ENCODE measurements at regions not wholly inside any gene's neighbourhood (a gene's known extent, or its start where the extent isn't known, plus 50 kb on each side); places are given as distances from the start of the nearest gene placed in this dataset.

DNA sequence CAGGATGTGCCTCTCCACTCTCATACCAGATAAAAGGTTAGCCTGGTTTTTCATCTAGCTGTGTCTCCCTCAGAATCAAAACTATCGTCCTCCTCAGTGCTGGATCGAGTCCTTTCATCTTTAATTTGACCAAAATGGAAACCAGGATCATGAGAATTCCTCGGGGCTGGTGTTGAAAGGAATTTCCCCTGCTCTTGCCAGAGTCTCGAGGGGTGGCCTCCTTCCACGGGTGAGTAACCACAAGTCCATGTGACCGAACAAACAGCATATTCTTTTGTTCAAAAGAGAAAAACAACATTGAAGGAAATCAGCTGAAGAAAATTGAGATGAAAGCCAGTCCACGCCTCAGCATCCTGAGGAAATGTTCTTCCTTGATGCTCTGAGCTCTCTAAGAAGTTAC, 165.9 kb upstream of the CDYL start:
- Histone ChIP-seq H3K4me3 (ENCODE audit: low read depth, low read length) (no peak overlapping the region), H3K4me1 (ENCODE audit: control insufficient read depth, insufficient read depth, low read length) (no peaks in the 10 kb centered on the region), H3K9me3 (ENCODE audit: control insufficient read depth, insufficient read depth, low read length) (no peaks in the 10 kb centered on the region), H3K27me3 (ENCODE audit: control insufficient read depth, insufficient read depth, low read length) (no peaks in the 10 kb centered on the region), H3K36me3 (ENCODE audit: control insufficient read depth, insufficient read depth, low read length) (no peaks in the 10 kb centered on the region), H3K9ac (ENCODE audit: low read depth, low read length) (no peak overlapping the region)

DNA sequence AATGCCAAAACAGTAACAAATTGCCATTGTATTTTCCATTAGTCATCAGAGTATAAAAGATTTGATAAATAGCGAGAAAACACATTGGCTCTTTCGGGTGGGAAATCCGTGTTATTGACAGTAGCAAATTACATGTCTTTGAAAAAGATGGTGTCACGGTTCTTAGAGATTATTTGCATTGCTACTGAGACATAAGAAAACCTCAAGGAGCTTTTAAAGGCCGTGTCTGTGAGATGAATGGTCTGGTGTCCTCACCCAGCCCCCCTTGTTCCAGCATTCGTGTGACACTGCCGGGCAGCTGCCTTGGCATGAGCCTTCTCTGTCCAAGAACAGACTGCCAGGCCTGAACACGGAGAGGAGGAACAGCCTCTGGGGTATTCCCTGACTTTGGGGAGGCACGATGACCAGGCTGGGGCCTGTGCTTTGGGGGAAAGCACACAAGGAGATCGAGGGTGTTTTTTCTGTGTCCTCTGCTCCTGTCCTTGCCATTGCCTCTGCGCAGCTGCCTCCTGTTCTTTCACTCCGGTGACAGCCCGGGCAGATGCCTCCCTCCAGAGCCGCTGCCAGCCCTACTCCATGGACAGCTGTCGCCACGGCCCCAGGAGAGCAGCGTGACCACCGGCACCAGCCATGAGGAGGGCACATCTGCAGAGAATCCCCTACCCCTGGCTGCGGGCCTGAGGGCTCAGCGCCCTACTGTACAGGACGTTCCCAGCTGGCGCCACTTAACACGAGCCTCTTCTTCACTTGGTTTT, 167.7 kb upstream of the CDYL start:
- Histone ChIP-seq H3K4me3 (ENCODE audit: low read depth, low read length) (no peak overlapping the region), H3K9ac (ENCODE audit: low read depth, low read length) (no peak overlapping the region), H3K36me3 (ENCODE audit: control insufficient read depth, insufficient read depth, low read length) (no peaks in the 10 kb centered on the region), H3K27me3 (ENCODE audit: control insufficient read depth, insufficient read depth, low read length) (no peaks in the 10 kb centered on the region), H3K4me1 (ENCODE audit: control insufficient read depth, insufficient read depth, low read length) (no peaks in the 10 kb centered on the region), H3K9me3 (ENCODE audit: control insufficient read depth, insufficient read depth, low read length) (no peaks in the 10 kb centered on the region)

DNA sequence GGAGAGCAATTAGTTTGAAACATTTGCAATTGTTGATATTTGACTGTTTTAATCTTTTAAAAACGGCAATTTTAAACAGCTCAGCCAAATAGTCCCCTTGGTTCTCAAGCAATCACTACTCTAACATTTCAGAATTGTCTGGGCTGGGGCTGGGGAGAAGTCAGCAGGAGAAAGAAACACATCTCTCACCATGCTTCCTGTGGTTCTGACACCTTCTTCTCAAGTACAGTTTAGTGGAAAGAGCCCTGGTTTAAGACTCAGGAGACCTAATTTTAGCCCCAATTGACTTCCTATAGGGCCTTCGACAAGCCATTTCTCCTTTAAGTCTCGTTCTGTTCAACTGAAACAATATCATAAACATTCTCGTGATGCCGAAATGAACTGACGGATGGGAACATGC, 168.4 kb upstream of the CDYL start:
- no peaks in the 10 kb centered on the region for H3K27me3 ChIP-seq (ENCODE audit: control insufficient read depth, insufficient read depth, low read length)
- H3K4me3 ChIP-seq (ENCODE audit: low read depth, low read length): no peak overlapping the region

DNA sequence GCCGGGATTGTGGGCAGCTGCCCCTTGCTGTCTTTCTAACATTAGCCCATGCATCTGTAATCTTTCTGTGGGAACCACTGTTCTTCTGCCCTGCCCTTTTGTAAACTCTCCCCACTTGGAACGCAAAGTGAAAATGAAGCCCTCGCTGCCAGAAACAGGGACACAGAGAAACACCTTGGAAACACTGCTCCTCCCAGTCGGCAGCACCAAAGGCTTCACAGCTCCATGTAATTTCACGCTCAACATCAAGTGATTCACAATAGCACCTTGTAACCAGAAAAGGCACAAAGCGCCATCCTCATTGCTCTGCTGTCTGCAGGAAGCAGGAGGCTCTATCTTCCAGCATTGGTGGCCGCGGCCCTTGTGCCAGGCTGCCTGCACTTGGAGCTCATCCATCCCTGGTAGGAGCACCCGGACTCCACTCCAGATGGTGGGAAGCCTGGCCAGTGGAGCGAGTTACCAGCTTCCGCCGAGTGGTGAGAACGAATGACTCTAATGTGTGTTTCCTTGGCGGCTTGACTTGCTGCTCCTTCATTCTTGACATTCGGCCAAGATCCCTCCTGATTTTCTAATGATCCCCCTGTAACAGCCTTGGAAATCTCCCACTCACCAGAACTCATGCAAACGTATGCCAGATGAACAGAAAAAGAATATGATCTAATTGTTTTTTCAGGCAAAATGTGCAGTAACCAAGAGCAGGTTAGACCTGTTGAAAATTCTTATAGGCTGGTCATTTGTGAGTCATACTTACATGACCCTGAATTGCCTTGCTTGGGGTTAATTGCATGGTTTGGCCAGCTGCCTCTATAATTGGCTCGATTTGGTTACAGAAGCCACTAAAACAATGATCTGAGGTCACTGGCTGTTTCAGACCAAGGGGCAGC, 169.1 kb upstream of the CDYL start:
- H3K9me3 ChIP-seq (ENCODE audit: control insufficient read depth, insufficient read depth, low read length): no peaks in the 10 kb centered on the region
- H3K27me3 ChIP-seq (ENCODE audit: control insufficient read depth, insufficient read depth, low read length): no peaks in the 10 kb centered on the region
- H3K4me1 ChIP-seq (ENCODE audit: control insufficient read depth, insufficient read depth, low read length): no peaks in the 10 kb centered on the region
- H3K36me3 ChIP-seq (ENCODE audit: control insufficient read depth, insufficient read depth, low read length): no peaks in the 10 kb centered on the region
- H3K4me3 ChIP-seq (ENCODE audit: low read depth, low read length): no peak overlapping the region
- no peak overlapping the region for H3K9ac ChIP-seq (ENCODE audit: low read depth, low read length)

More for the DNA sequence above, 168.4 kb upstream of the CDYL start:
- Histone ChIP-seq H3K9ac (ENCODE audit: low read depth, low read length) (no peak overlapping the region), H3K36me3 (ENCODE audit: control insufficient read depth, insufficient read depth, low read length) (no peaks in the 10 kb centered on the region), H3K9me3 (ENCODE audit: control insufficient read depth, insufficient read depth, low read length) (no peaks in the 10 kb centered on the region), H3K4me1 (ENCODE audit: control insufficient read depth, insufficient read depth, low read length) (no peaks in the 10 kb centered on the region)

DNA sequence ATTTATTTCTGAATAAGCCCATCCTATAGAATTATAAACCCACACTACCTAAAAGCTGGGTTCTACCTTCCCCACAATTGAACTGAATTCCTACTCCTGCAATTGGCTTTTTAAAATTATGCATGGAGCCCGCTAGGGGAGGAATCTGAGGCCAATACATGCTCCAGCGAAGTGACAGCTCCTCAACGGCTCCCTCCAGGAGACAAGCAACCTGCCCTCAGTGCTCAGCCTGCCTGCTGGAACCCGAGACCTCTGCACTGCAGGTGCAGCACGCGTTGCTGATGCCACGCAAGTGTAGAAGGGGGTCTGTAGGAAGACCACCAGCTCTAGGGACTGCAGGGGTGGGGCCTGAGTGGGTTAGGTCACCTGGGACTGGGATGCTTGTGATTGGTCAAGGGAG, 170.2 kb upstream of the CDYL start:
- Histone ChIP-seq H3K9ac (ENCODE audit: low read depth, low read length) (no peak overlapping the region), H3K4me3 (ENCODE audit: low read depth, low read length) (no peak overlapping the region), H3K36me3 (ENCODE audit: control insufficient read depth, insufficient read depth, low read length) (no peaks in the 10 kb centered on the region), H3K9me3 (ENCODE audit: control insufficient read depth, insufficient read depth, low read length) (no peaks in the 10 kb centered on the region), H3K4me1 (ENCODE audit: control insufficient read depth, insufficient read depth, low read length) (no peaks in the 10 kb centered on the region), H3K27me3 (ENCODE audit: control insufficient read depth, insufficient read depth, low read length) (no peaks in the 10 kb centered on the region)

DNA sequence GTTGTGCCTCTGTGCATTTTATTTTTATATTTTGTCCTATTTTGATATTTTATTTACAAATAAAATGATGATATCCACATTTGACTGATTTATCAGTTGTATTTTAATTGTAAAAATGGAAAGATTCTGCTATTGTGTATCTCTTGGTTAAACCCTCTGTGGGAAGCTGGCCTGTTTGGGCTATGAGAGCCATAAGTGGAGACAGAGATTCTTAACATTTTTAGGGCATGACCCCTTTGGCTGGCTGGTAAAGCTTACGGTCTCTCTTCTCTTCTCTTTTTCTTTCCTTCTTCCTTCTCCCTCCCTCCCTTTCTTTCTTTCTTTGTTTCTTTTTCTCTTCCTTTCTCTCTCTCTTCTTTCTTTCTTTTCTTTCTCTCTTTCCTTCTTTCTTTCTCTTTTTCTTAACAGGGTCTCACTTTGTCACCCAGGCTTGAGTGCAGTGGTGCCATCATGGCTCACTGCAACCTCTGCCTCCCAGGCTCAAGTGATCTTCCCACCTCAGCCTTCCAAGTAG, 172.3 kb upstream of the CDYL start:
- H3K4me1 ChIP-seq (ENCODE audit: control insufficient read depth, insufficient read depth, low read length): no peaks in the 10 kb centered on the region
- no peak overlapping the region for H3K9ac ChIP-seq (ENCODE audit: low read depth, low read length)
- no peaks in the 10 kb centered on the region for H3K27me3 ChIP-seq (ENCODE audit: control insufficient read depth, insufficient read depth, low read length)
- no peaks in the 10 kb centered on the region for H3K9me3 ChIP-seq (ENCODE audit: control insufficient read depth, insufficient read depth, low read length)
- no peak overlapping the region for H3K4me3 ChIP-seq (ENCODE audit: low read depth, low read length)
- no peaks in the 10 kb centered on the region for H3K36me3 ChIP-seq (ENCODE audit: control insufficient read depth, insufficient read depth, low read length)

DNA sequence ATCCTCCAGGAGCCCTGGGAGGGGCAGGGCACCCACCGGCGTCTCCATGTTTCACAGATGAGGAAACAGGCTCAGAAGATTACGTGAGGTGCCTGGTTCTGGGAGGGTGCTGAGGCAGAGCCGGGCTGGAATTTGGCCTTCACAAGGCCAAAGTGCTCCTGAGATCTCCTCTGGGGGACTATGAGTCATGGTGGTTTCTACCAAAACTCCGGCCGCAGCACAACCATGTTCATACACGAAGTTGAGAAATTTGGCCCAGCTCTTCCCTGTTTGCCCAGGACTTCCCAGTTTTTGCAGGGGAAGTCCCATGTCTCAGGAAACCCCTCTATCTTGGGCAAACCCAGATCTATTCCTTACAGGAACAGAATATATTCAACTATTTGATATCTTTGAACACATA, 172.9 kb upstream of the CDYL start:
- H3K9me3 ChIP-seq (ENCODE audit: control insufficient read depth, insufficient read depth, low read length): no peaks in the 10 kb centered on the region
- no peaks in the 10 kb centered on the region for H3K36me3 ChIP-seq (ENCODE audit: control insufficient read depth, insufficient read depth, low read length)
- no peak overlapping the region for H3K4me3 ChIP-seq (ENCODE audit: low read depth, low read length)
- no peaks in the 10 kb centered on the region for H3K4me1 ChIP-seq (ENCODE audit: control insufficient read depth, insufficient read depth, low read length)
- no peaks in the 10 kb centered on the region for H3K27me3 ChIP-seq (ENCODE audit: control insufficient read depth, insufficient read depth, low read length)
- no peak overlapping the region for H3K9ac ChIP-seq (ENCODE audit: low read depth, low read length)

DNA sequence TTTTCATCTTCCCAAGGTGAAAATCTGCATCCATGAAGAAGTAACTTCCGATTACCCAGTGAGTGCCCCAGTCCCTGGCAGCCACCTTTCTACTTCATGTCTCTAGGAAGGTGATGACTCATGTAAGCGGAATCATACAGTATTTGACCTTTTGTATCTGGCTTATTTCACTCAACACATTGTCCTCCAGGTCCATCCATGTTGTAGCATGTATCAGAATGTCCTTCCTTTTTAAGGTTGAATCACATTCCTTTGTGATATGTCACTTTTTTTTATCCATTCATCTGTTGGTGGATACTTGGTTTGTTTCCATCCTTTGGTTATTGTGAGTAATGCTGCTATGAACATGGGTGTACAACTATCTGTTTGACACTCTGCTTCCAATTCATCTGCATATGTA, 176.3 kb upstream of the CDYL start:
- no peaks in the 10 kb centered on the region for H3K4me1 ChIP-seq (ENCODE audit: control insufficient read depth, insufficient read depth, low read length)
- H3K27me3 ChIP-seq (ENCODE audit: control insufficient read depth, insufficient read depth, low read length): no peaks in the 10 kb centered on the region
- no peak overlapping the region for H3K4me3 ChIP-seq (ENCODE audit: low read depth, low read length)
- no peak overlapping the region for H3K9ac ChIP-seq (ENCODE audit: low read depth, low read length)
- H3K36me3 ChIP-seq (ENCODE audit: control insufficient read depth, insufficient read depth, low read length): no peaks in the 10 kb centered on the region
- H3K9me3 ChIP-seq (ENCODE audit: control insufficient read depth, insufficient read depth, low read length): no peaks in the 10 kb centered on the region

DNA sequence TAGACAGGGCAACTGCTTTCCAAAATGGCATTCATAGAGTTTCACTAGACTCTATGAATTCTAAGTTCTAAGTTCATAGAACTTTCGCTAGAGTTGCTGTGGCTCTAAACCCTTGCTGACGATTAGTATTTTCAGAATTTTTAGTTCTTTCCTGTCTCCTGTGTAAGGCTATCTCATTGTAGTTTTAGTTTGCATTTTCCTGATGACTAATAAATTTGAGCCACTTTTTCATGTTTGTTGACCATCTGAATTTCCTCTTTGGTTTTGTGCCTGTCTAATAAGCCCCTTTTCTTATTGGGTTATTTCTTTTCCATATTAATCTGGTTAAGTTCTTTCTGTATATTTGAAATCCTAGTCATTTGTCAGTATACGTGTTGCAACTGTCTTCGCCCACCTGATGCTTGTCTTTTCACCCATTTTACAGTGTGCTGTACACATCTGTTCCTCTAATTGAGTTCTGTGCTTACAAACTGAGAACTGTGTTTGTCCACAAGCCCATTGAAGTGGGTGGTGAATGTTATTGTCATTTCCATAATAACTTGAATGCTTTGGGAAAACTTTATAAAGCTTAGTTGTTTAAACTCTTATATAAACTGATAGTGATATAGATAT, 177.7 kb upstream of the CDYL start:
- H3K4me1 ChIP-seq (ENCODE audit: control insufficient read depth, insufficient read depth, low read length): no peaks in the 10 kb centered on the region
- H3K9me3 ChIP-seq (ENCODE audit: control insufficient read depth, insufficient read depth, low read length): no peaks in the 10 kb centered on the region
- no peaks in the 10 kb centered on the region for H3K27me3 ChIP-seq (ENCODE audit: control insufficient read depth, insufficient read depth, low read length)
- H3K4me3 ChIP-seq (ENCODE audit: low read depth, low read length): no peak overlapping the region
- H3K36me3 ChIP-seq (ENCODE audit: control insufficient read depth, insufficient read depth, low read length): no peaks in the 10 kb centered on the region
- H3K9ac ChIP-seq (ENCODE audit: low read depth, low read length): no peak overlapping the region

DNA sequence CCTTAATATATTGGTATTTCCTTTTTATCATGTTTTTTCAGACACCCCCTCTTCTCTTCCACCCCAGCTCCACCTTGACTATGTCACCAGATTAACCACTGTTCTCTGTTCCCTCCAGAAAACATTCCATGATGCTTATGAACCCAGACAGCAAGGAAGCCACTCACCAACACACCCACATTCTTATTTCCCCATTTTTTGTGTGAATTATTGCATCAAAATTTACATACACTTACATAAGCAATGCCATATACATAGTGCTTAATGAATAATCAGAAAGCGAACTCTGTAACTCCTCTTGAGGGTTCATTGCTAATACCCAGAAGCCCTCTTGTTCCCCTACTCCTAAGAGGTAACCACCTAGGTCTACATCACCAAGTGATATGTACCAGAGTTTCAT, 182.3 kb upstream of the CDYL start:
- Histone ChIP-seq H3K4me3 (ENCODE audit: low read depth, low read length) (no peak overlapping the region), H3K9ac (ENCODE audit: low read depth, low read length) (no peak overlapping the region)

DNA sequence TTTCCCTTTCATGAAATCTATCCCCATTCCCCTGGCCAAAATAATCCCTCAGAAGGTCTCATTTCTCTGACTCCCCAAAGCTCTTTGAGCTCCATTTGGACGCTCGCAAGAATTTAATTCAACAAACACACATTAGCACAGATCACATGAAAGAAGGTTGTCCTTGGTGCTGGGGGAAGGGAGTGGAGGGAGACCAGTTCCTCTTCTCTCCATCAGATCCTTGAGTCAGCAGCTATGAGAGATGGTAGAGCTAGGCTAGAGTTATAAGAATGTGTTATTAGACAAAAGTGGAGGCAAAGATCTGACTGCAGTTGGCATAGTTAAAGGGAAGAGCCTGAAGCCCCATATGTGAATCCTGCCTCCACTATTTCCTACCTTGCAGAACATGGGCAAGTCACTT, 184.2 kb upstream of the CDYL start:
- Histone ChIP-seq H3K4me3 (ENCODE audit: low read depth, low read length) (no peak overlapping the region), H3K4me1 (ENCODE audit: control insufficient read depth, insufficient read depth, low read length) (no peaks in the 10 kb centered on the region), H3K9ac (ENCODE audit: low read depth, low read length) (no peak overlapping the region), H3K9me3 (ENCODE audit: control insufficient read depth, insufficient read depth, low read length) (no peaks in the 10 kb centered on the region), H3K36me3 (ENCODE audit: control insufficient read depth, insufficient read depth, low read length) (no peaks in the 10 kb centered on the region), H3K27me3 (ENCODE audit: control insufficient read depth, insufficient read depth, low read length) (no peaks in the 10 kb centered on the region)

More for the DNA sequence above, 182.3 kb upstream of the CDYL start:
- no peaks in the 10 kb centered on the region for H3K27me3 ChIP-seq (ENCODE audit: control insufficient read depth, insufficient read depth, low read length)
- no peaks in the 10 kb centered on the region for H3K36me3 ChIP-seq (ENCODE audit: control insufficient read depth, insufficient read depth, low read length)
- no peaks in the 10 kb centered on the region for H3K4me1 ChIP-seq (ENCODE audit: control insufficient read depth, insufficient read depth, low read length)
- H3K9me3 ChIP-seq (ENCODE audit: control insufficient read depth, insufficient read depth, low read length): no peaks in the 10 kb centered on the region

Measured in iPS-15b (cell line).